AG04450 (cell line): ENCODE measurements at regions not wholly inside any gene's neighbourhood (a gene's known extent, or its start where the extent isn't known, plus 50 kb on each side); places are given as distances from the start of the nearest gene placed in this dataset.
"Not testable (repeated sequence)": the region's sequence is repeated elsewhere in the genome, so short reads cannot be mapped to it uniquely, and the experiment has no call there.

Experiments used
- CTCF ChIA-PET: fragments of 300-600, 350-600 bp; formaldehyde crosslinking; extraction: SDS; loops from one replicate; lab custom pipeline; 2022; ENCODE audit warnings: antibody characterized with exemption, inconsistent platforms; lab: Charles Lee
- POLR2A ChIA-PET: fragments of 350-600 bp; formaldehyde crosslinking; extraction: SDS; loops from one replicate; lab custom pipeline; 2021; ENCODE audit warnings: antibody characterized with exemption, inconsistent platforms; lab: Yijun Ruan, JAX
- DNase-seq: peaks from one replicate; pipeline ENCODE4 v3.0.0-alpha.2; 2011; ENCODE audit warnings: low read depth, low spot score
- H3K27ac ChIP-seq: one replicate; pipeline ENCODE4 v1.5.1; 2012; ENCODE audit warnings: low read depth, low read length, control low read depth
- H3K27me3 ChIP-seq: one replicate; pipeline ENCODE4 v1.6.0; 2012; ENCODE audit warnings: low read length; ENCODE audit not compliant: control insufficient read depth, insufficient read depth
- H3K4me3 ChIP-seq: 2 replicates; pipeline ENCODE4 v1.5.1; 2011; ENCODE audit warnings: mild to moderate bottlenecking, low read depth, low read length, control low read depth
- H3K9me3 ChIP-seq: 2 replicates; pipeline ENCODE4 v1.5.1; 2012; ENCODE audit warnings: low read length; ENCODE audit not compliant: control insufficient read depth, insufficient read depth
- CTCF ChIP-seq: IDR thresholded peaks from 2 replicates; pipeline ENCODE4 v1.5.1; 2011; ENCODE audit warnings: low read depth, low read length, control low read depth, inconsistent platforms

- CTCF ChIA-PET, result no interaction called here
- H3K27me3 ChIP-seq, result no peaks in the 10 kb centered on the region
Measured at GRCh38 chr2:196514641-196515040, 124.9 kb upstream of the CCDC150 start.

GRCh38 chr2:196515051-196515450 is 124.5 kb upstream of the CCDC150 start:
- no peaks in the 10 kb centered on the region for H3K27me3 ChIP-seq
- no peak overlapping the region for H3K4me3 ChIP-seq
- no peak for TF ChIP-seq CTCF
- CTCF ChIA-PET, result no interaction called here
- no peaks in the 10 kb centered on the region for H3K9me3 ChIP-seq
- POLR2A ChIA-PET, result no interaction called here
- H3K27ac ChIP-seq, result no peak overlapping the region
- DNase-seq, result no peak

More at GRCh38 chr2:196514641-196515040, 124.9 kb upstream of the CCDC150 start:
- no peak overlapping the region for H3K4me3 ChIP-seq
- POLR2A ChIA-PET, result no interaction called here
- no peaks in the 10 kb centered on the region for H3K9me3 ChIP-seq
- TF ChIP-seq CTCF, result no peak
- no peak for DNase-seq
- H3K27ac ChIP-seq, result no peak overlapping the region

GRCh38 chr2:196515608-196516007 is 123.9 kb upstream of the CCDC150 start:
- Histone ChIP-seq H3K27ac (no peak overlapping the region), H3K9me3 (no peaks in the 10 kb centered on the region), H3K27me3 (no peaks in the 10 kb centered on the region), H3K4me3 (no peak overlapping the region)
- POLR2A ChIA-PET, result no interaction called here
- no peak for TF ChIP-seq CTCF
- CTCF ChIA-PET, result no interaction called here
- DNase-seq, result no peak

- Histone ChIP-seq H3K27ac (no peak overlapping the region), H3K27me3 (no peaks in the 10 kb centered on the region), H3K4me3 (no peak overlapping the region), H3K9me3 (no peaks in the 10 kb centered on the region)
- CTCF ChIA-PET, result interaction anchor here (1.1 to 1.3 kb wide), 2 partner anchors 63 to 448 kb away, joined by 3 to 4 read pairs; partner anchors contain the start of gene DNAH7
- no peak for DNase-seq
- no peak for TF ChIP-seq CTCF
- POLR2A ChIA-PET, result no interaction called here
Measured at GRCh38 chr2:196516564-196516963, 123.0 kb upstream of the CCDC150 start.

GRCh38 chr2:196520605-196521004 is 118.9 kb upstream of the CCDC150 start:
- CTCF ChIA-PET, result no interaction called here
- Histone ChIP-seq H3K9me3 (no peaks in the 10 kb centered on the region), H3K27me3 (no peaks in the 10 kb centered on the region), H3K27ac (no peak overlapping the region), H3K4me3 (no peak overlapping the region)
- TF ChIP-seq CTCF, result no peak
- POLR2A ChIA-PET, result no interaction called here
- DNase-seq, result no peak

- H3K9me3 ChIP-seq, DNase-seq, H3K27me3 ChIP-seq, H3K4me3 ChIP-seq, CTCF ChIA-PET, H3K27ac ChIP-seq, POLR2A ChIA-PET: not testable (repeated sequence)
Measured at GRCh38 chr2:196526981-196527725, 112.4 kb upstream of the CCDC150 start.
